ENCODE measurements at regions not wholly inside any gene's neighbourhood (a gene's known extent, or its start where the extent isn't known, plus 50 kb on each side); places are given as distances from the start of the nearest gene placed in this dataset.

- no peak for DNase-seq
Measured at GRCh38 chr3:102255736-102256135, 179.1 kb upstream of the ZPLD1 start.

- DNase-seq: no peak
Measured at GRCh38 chr3:102258666-102259227, 176.1 kb upstream of the ZPLD1 start.

- DNase-seq: no peak
Measured at GRCh38 chr3:102259663-102260062, 175.2 kb upstream of the ZPLD1 start.

- DNase-seq: no peak
Measured at GRCh38 chr3:102265720-102266119, 169.1 kb upstream of the ZPLD1 start.

GRCh38 chr3:102269406-102269805, 165.4 kb upstream of the ZPLD1 start:
- DNase-seq: no peak

GRCh38 chr3:102290241-102290640, 144.6 kb upstream of the ZPLD1 start:
- no peak for DNase-seq

GRCh38 chr3:102295756-102296155, 139.1 kb upstream of the ZPLD1 start:
- no peak for DNase-seq

- DNase-seq: no peak
Measured at GRCh38 chr3:102297072-102297658, 137.7 kb upstream of the ZPLD1 start.

- DNase-seq: no peak
Measured at GRCh38 chr3:102299125-102299877, 135.5 kb upstream of the ZPLD1 start.

- no peak for DNase-seq
Measured at GRCh38 chr3:102301155-102301880, 133.5 kb upstream of the ZPLD1 start.

- DNase-seq: no peak
Measured at GRCh38 chr3:102302020-102302419, 132.8 kb upstream of the ZPLD1 start.

GRCh38 chr3:102304550-102304949, 130.3 kb upstream of the ZPLD1 start:
- no peak for DNase-seq

GRCh38 chr3:102307442-102307841, 127.4 kb upstream of the ZPLD1 start:
- no peak for DNase-seq

- no peak for DNase-seq
Measured at GRCh38 chr3:102329066-102329465, 105.7 kb upstream of the ZPLD1 start.

- no peak for DNase-seq
Measured at GRCh38 chr3:102329561-102329960, 105.3 kb upstream of the ZPLD1 start.

- DNase-seq: no peak
Measured at GRCh38 chr3:102332205-102332604, 102.6 kb upstream of the ZPLD1 start.

GRCh38 chr3:102332934-102333333, 101.9 kb upstream of the ZPLD1 start:
- no peak for DNase-seq

- no peak for DNase-seq
Measured at GRCh38 chr3:102336130-102336529, 98.7 kb upstream of the ZPLD1 start.

- DNase-seq: no peak
Measured at GRCh38 chr3:102339671-102340070, 95.1 kb upstream of the ZPLD1 start.

GRCh38 chr3:102346897-102347296, 87.9 kb upstream of the ZPLD1 start:
- no peak for DNase-seq

GRCh38 chr3:102348904-102349303, 85.9 kb upstream of the ZPLD1 start:
- DNase-seq: no peak

- no peak for DNase-seq
Measured at GRCh38 chr3:102353148-102353547, 81.7 kb upstream of the ZPLD1 start.

GRCh38 chr3:102353805-102354204, 81.0 kb upstream of the ZPLD1 start:
- DNase-seq: no peak
